Chondrocyte (in vitro differentiated cells): ENCODE measurements at regions not wholly inside any gene's neighbourhood (a gene's known extent, or its start where the extent isn't known, plus 50 kb on each side); places are given as distances from the start of the nearest gene placed in this dataset.

Experiments
- DNase-seq: peaks from one replicate; pipeline ENCODE4 v3.0.0; 2021; ENCODE audit warnings: mixed read lengths, low spot score
- H3K27ac Mint-ChIP-seq: one replicate; pipeline ENCODE4 v1.8.0; 2021; ENCODE audit warnings: mild to moderate bottlenecking, moderate library complexity, mixed read lengths; ENCODE audit not compliant: unreplicated experiment
- H3K27me3 Mint-ChIP-seq: 2 replicates; pipeline ENCODE4 v1.8.0; 2021; ENCODE audit warnings: low read depth, mixed read lengths
- H3K36me3 Mint-ChIP-seq: 2 replicates; pipeline ENCODE4 v1.8.0; 2021; ENCODE audit warnings: low read depth, mixed read lengths
- H3K4me1 Mint-ChIP-seq: 2 replicates; pipeline ENCODE4 v1.8.0; 2021; ENCODE audit warnings: low read depth, mild to moderate bottlenecking, mixed read lengths
- H3K4me3 Mint-ChIP-seq: one replicate; pipeline ENCODE4 v1.8.0; 2021; ENCODE audit warnings: mild to moderate bottlenecking, moderate library complexity, mixed read lengths; ENCODE audit not compliant: unreplicated experiment
- H3K9me3 Mint-ChIP-seq: 2 replicates; pipeline ENCODE4 v1.8.0; 2021; ENCODE audit warnings: low read depth, mixed read lengths
- TF ChIP-seq, protein P1 (sequence below): fragments of 200-600 bp; sonication (generic); IDR thresholded peaks from 2 replicates; pipeline ENCODE4 v1.5.0; 2021; ENCODE audit warnings: antibody characterized with exemption, mild to moderate bottlenecking, moderate library complexity

DNA sequence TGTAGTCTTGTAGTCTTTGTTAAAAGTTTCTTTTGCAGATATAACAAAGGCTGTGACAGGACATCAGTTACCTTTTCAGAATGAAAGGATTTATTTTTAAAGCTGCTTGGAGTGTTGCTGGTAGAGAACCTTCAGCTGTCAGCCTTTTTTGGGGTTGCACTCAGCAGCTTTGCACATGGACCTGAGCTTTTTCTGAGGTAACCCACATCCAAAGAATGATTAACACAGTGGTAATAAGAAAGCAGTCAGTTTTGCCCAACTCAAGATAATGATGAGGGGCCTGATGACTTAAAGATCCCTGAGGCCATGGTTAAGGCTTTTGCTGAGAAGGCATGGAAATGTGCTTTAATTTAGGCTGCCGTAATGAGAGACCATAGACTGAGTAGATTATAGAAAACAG lies 1042.7 kb downstream of the PLOD2 start:
- Mint-ChIP-seq H3K36me3 (no peaks in the 10 kb centered on the region), H3K4me3 (no peak overlapping the region), H3K27ac (no peak overlapping the region), H3K9me3 (peaks cover 4% of the 10 kb centered on the region), H3K4me1 (no peaks in the 10 kb centered on the region), H3K27me3 (no peaks in the 10 kb centered on the region)
- TF ChIP-seq, protein P1, sequence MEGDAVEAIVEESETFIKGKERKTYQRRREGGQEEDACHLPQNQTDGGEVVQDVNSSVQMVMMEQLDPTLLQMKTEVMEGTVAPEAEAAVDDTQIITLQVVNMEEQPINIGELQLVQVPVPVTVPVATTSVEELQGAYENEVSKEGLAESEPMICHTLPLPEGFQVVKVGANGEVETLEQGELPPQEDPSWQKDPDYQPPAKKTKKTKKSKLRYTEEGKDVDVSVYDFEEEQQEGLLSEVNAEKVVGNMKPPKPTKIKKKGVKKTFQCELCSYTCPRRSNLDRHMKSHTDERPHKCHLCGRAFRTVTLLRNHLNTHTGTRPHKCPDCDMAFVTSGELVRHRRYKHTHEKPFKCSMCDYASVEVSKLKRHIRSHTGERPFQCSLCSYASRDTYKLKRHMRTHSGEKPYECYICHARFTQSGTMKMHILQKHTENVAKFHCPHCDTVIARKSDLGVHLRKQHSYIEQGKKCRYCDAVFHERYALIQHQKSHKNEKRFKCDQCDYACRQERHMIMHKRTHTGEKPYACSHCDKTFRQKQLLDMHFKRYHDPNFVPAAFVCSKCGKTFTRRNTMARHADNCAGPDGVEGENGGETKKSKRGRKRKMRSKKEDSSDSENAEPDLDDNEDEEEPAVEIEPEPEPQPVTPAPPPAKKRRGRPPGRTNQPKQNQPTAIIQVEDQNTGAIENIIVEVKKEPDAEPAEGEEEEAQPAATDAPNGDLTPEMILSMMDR: no peak
- no peak for DNase-seq

DNA sequence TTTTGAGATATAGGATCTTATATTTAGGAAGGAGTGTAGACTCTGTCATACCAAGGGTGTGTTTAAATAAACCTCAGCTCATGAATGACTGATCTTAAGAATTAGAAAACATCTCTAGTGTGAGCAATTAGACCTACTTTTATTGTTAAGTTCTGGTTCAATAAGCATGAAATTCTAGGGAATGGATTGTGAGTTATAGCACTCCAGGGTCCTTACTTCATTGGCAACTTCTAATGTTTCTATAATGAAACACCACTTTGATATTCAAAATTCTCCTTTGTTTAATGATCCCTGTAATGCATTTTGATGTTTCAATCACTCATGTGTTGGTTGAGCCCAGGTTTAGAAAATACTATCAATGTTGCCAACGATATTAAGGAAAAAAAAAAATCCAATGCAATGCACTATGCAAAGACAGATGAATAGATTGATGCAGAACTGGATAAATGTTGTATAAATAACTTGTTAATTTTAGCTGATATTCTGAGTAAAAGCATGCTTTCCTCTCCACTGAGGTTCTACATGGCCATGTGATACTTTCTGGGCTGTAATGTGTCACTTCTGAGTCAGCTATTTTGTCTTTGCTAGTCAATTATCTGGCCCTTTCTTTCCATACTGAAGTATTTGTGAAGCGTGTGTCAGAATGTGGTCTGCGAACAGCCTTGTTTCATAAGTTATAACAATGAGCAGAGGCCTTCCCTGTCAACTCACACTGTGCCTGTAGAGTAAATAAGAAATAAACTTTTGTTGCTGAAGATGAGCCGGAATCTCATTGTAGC lies 1035.9 kb downstream of the PLOD2 start:
- Mint-ChIP-seq H3K27ac (no peak overlapping the region), H3K4me1 (no peaks in the 10 kb centered on the region), H3K36me3 (no peaks in the 10 kb centered on the region), H3K27me3 (peaks cover 2% of the 10 kb centered on the region), H3K4me3 (no peak overlapping the region), H3K9me3 (peaks cover 4% of the 10 kb centered on the region)
- DNase-seq: no peak
- TF ChIP-seq, protein P1: no peak

DNA sequence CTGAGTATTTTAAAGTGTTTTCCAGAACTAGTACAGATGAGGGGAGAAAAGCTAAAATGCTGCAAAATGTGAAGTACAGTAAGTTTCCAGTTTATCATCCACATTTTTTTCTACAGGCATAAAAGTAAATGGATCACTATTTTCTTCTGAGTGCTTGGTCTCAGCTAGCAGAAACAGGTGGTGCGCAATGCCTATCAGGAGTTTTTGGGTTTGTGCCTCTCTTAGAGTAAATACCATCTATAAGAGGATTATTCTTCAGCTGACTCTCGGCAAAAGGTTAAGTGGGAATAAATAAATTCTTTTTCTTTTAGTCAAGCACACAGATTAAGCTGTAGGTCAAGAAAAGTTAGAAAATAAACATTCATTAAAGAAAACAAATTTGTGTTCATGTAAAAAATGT lies 1027.7 kb downstream of the PLOD2 start:
- Mint-ChIP-seq H3K36me3 (no peaks in the 10 kb centered on the region), H3K9me3 (no peaks in the 10 kb centered on the region), H3K4me1 (no peaks in the 10 kb centered on the region), H3K4me3 (no peak overlapping the region), H3K27me3 (peaks cover 9% of the 10 kb centered on the region), H3K27ac (no peak overlapping the region)
- TF ChIP-seq, protein P1: no peak
- no peak for DNase-seq

DNA sequence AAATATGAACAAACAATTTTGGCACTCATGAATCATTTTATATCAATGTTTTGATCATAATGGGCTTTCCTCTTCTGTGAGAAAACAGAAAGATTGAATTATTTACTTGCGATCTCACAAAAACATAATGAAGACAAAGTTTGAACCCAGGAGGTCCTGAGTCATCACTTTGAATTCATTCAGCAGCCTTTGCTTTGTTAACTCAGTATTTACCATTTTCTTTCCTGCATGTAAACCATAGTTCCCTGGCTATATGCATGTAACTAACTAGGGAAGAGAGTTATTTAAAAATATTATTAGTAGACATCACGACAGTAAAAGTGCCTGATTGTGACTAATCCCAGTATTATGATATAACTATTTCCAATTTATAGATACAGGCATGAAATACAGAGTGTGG lies 1026.2 kb downstream of the PLOD2 start:
- no peak overlapping the region for H3K4me3 Mint-ChIP-seq
- H3K27ac Mint-ChIP-seq: no peak overlapping the region
- no peaks in the 10 kb centered on the region for H3K4me1 Mint-ChIP-seq
- H3K9me3 Mint-ChIP-seq: no peaks in the 10 kb centered on the region
- TF ChIP-seq, protein P1: no peak
- H3K36me3 Mint-ChIP-seq: no peaks in the 10 kb centered on the region
- no peak for DNase-seq
- H3K27me3 Mint-ChIP-seq: peaks cover 7% of the 10 kb centered on the region

DNA sequence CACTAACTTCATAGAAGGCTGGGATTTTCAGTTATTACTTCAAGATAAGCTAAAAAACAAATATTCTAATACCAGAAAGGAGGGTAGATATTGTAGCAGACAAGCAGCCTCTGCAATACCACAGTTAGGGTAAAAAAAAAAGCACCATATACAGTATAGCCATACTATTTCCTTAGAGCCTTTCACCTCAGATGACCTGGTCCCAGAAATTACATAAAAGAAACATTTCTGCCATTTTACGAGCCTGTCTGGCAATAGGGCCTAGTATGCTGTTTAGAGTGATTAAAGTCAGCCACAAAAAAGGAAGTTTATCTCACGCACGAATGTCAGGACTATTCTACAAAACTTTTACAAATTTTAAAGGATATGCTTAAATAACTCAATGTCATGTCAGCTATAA lies 1016.6 kb downstream of the PLOD2 start:
- Mint-ChIP-seq H3K27ac (no peak overlapping the region), H3K4me3 (no peak overlapping the region), H3K27me3 (no peaks in the 10 kb centered on the region), H3K9me3 (peaks cover 3% of the 10 kb centered on the region), H3K4me1 (no peaks in the 10 kb centered on the region), H3K36me3 (no peaks in the 10 kb centered on the region)
- TF ChIP-seq, protein P1: no peak
- no peak for DNase-seq
